H1 (cell line): ENCODE measurements at regions not wholly inside any gene's neighbourhood (a gene's known extent, or its start where the extent isn't known, plus 50 kb on each side); places are given as distances from the start of the nearest gene placed in this dataset.

Source experiments
- CTCF ChIA-PET: fragments of 300-600 bp; sonication (Branson Sonifier 250); formaldehyde crosslinking; loops from one replicate; lab custom pipeline; 2021; ENCODE audit not compliant: partially characterized antibody; lab: Charles Lee
- POLR2A ChIA-PET: fragments of 300-600 bp; sonication (Branson Sonifier 250); formaldehyde crosslinking; loops from one replicate; lab custom pipeline; 2021; ENCODE audit warnings: inconsistent platforms; ENCODE audit not compliant: partially characterized antibody; lab: Charles Lee
- DNase-seq, 2 experiments: peaks; one replicate each; pipeline versions ENCODE4 v3.0.0 to v3.0.0-alpha.2; 2010 to 2022; ENCODE audit warnings: low spot score in 2 of 2, low read depth in 1 of 2, mixed read lengths in 1 of 2
- FAIRE-seq: peaks from 2 replicates; lab custom pipeline; 2011; peaks lifted over from hg19 to GRCh38; lab: Jason Lieb, UNC
- H2AFZ ChIP-seq: 2 replicates; pipeline ENCODE4 v1.8.1; 2012; ENCODE audit warnings: low read length, inconsistent platforms
- H2AK5ac ChIP-seq: 2 replicates; pipeline ENCODE4 v1.6.1; 2013; ENCODE audit warnings: low read depth, low read length
- H2BK120ac ChIP-seq: replicated peaks from 2 replicates; pipeline ENCODE3; 2013; ENCODE audit warnings: low read depth, low read length, inconsistent platforms
- H2BK12ac ChIP-seq: 2 replicates; pipeline ENCODE4 v1.6.1; 2013; ENCODE audit warnings: low read depth, low read length
- H2BK15ac ChIP-seq: 2 replicates; pipeline ENCODE4 v1.6.1; 2013; ENCODE audit warnings: low read length
- H2BK20ac ChIP-seq: 2 replicates; pipeline ENCODE4 v1.6.1; 2013; ENCODE audit warnings: low read length
- H2BK5ac ChIP-seq: 2 replicates; pipeline ENCODE4 v1.6.1; 2013; ENCODE audit warnings: low read depth, low read length
- H3K14ac ChIP-seq: 2 replicates; pipeline ENCODE4 v1.6.1; 2013; ENCODE audit warnings: inconsistent platforms; ENCODE audit not compliant: insufficient read length
- H3K18ac ChIP-seq: 2 replicates; pipeline ENCODE4 v1.6.1; 2013; ENCODE audit warnings: low read length; ENCODE audit errors: extremely low read depth
- H3K23ac ChIP-seq: 2 replicates; pipeline ENCODE4 v1.6.1; 2013; ENCODE audit warnings: inconsistent platforms; ENCODE audit not compliant: insufficient read length
- H3K23me2 ChIP-seq: 2 replicates; pipeline ENCODE4 v1.6.1; 2013; ENCODE audit warnings: low read depth, low read length
- H3K27ac ChIP-seq: 2 replicates; pipeline ENCODE4 v1.6.1; 2011; ENCODE audit warnings: low read depth, low read length, inconsistent platforms
- H3K27me3 ChIP-seq, 4 experiments: replicated peaks in 1 of 4; 1 replicate in 1 of 4; 2 replicates in 3 of 4; pipeline versions ENCODE4 v1.6.1 to v1.8.1; 2011 to 2013; ENCODE audit warnings: low read length in 3 of 4, mild to moderate bottlenecking in 3 of 4, inconsistent platforms in 2 of 4, mixed read lengths in 2 of 4, moderate library complexity in 1 of 4; ENCODE audit not compliant: control insufficient read depth in 3 of 4, insufficient read depth in 3 of 4; ENCODE audit errors: extremely low read depth in 1 of 4
- H3K36me3 ChIP-seq, 4 experiments: 2 replicates each; pipeline versions ENCODE4 v1.6.1 to v1.8.1; 2011 to 2013; ENCODE audit warnings: mild to moderate bottlenecking in 4 of 4, low read length in 3 of 4, moderate library complexity in 2 of 4, control low read depth in 1 of 4, inconsistent platforms in 1 of 4; ENCODE audit not compliant: insufficient read depth in 4 of 4, control insufficient read depth in 2 of 4
- H3K4ac ChIP-seq: replicated peaks from 2 replicates; pipeline ENCODE3; 2013; ENCODE audit warnings: low read length, low read depth, mixed read lengths, inconsistent platforms; ENCODE audit not compliant: insufficient read length
- H3K4me1 ChIP-seq, 4 experiments: replicated peaks in 1 of 4; 1 replicate in 1 of 4; 2 replicates in 3 of 4; pipeline versions ENCODE4 v1.6.1 to v1.8.1; 2011 to 2013; ENCODE audit warnings: low read length in 3 of 4, inconsistent platforms in 2 of 4, mixed read lengths in 1 of 4; ENCODE audit not compliant: insufficient read depth in 4 of 4, control insufficient read depth in 3 of 4
- H3K4me2 ChIP-seq, 2 experiments: 2 replicates each; pipeline versions ENCODE4 v1.6.1 to v1.8.1; 2011 to 2013; ENCODE audit warnings: low read depth in 2 of 2, low read length in 2 of 2, control low read depth in 1 of 2, inconsistent platforms in 1 of 2, mild to moderate bottlenecking in 1 of 2; ENCODE audit not compliant: insufficient read depth in 1 of 2
- H3K4me3 ChIP-seq, 4 experiments: fragments of 200-600, 300-600 bp in 1 of 4; sonication (generic), shearing (Covaris generic), sonication (Bioruptor Twin) in 1 of 4; 2 replicates each; pipeline versions ENCODE4 v1.5.1 to v1.8.1; 2011 to 2016; ENCODE audit warnings: low read length in 4 of 4, low read depth in 3 of 4, control low read depth in 2 of 4, inconsistent platforms in 2 of 4, mild to moderate bottlenecking in 2 of 4, mixed read lengths in 1 of 4, moderate library complexity in 1 of 4; ENCODE audit not compliant: insufficient read depth in 2 of 4; ENCODE audit errors: extremely low read depth in 1 of 4
- H3K56ac ChIP-seq: replicated peaks from 2 replicates; pipeline ENCODE3; 2013; ENCODE audit warnings: low read depth, mild to moderate bottlenecking, mixed read lengths, low read length, inconsistent platforms; ENCODE audit not compliant: insufficient read length
- H3K79me1 ChIP-seq: 2 replicates; pipeline ENCODE4 v1.6.1; 2013; ENCODE audit warnings: low read depth, low read length, control low read depth
- H3K79me2 ChIP-seq, 2 experiments: 2 replicates each; pipeline versions ENCODE4 v1.6.1 to v1.8.1; 2012 to 2013; ENCODE audit warnings: low read length in 2 of 2, mild to moderate bottlenecking in 2 of 2, inconsistent platforms in 1 of 2; ENCODE audit not compliant: insufficient read depth in 2 of 2, control insufficient read depth in 1 of 2
- H3K9ac ChIP-seq, 4 experiments: replicated peaks in 1 of 4; 1 replicate in 1 of 4; 2 replicates in 3 of 4; pipeline versions ENCODE4 v1.6.1 to v1.8.1; 2011 to 2013; ENCODE audit warnings: low read depth in 3 of 4, low read length in 3 of 4, control low read depth in 2 of 4, mild to moderate bottlenecking in 2 of 4, moderate library complexity in 2 of 4, inconsistent platforms in 1 of 4; ENCODE audit errors: extremely low read depth in 1 of 4
- H3K9me3 ChIP-seq, 2 experiments: 2 replicates each; pipeline versions ENCODE4 v1.6.1 to v1.8.1; 2012 to 2013; ENCODE audit warnings: mild to moderate bottlenecking in 2 of 2, moderate library complexity in 2 of 2, control low read depth in 1 of 2, inconsistent platforms in 1 of 2, low read depth in 1 of 2, low read length in 1 of 2, mixed read lengths in 1 of 2; ENCODE audit not compliant: insufficient read depth in 2 of 2
- H4K20me1 ChIP-seq, 2 experiments: replicated peaks in 1 of 2; 2 replicates each; pipeline versions ENCODE3 to v1.8.1; 2011 to 2013; ENCODE audit warnings: inconsistent platforms in 2 of 2, low read length in 2 of 2, mild to moderate bottlenecking in 1 of 2; ENCODE audit not compliant: insufficient read depth in 2 of 2, control insufficient read depth in 1 of 2
- H4K5ac ChIP-seq: 2 replicates; pipeline ENCODE4 v1.6.1; 2013; ENCODE audit warnings: low read length, low read depth, mixed read lengths, inconsistent platforms; ENCODE audit not compliant: insufficient read length
- H4K8ac ChIP-seq: 2 replicates; pipeline ENCODE4 v1.8.0; 2013; ENCODE audit warnings: mild to moderate bottlenecking, moderate library complexity, low read length, inconsistent platforms; ENCODE audit not compliant: insufficient read depth; ENCODE audit errors: extremely low read depth
- H4K91ac ChIP-seq: replicated peaks from 2 replicates; pipeline ENCODE3; 2013; ENCODE audit warnings: low read length, mixed read lengths, inconsistent platforms; ENCODE audit not compliant: insufficient read length
- SRF ChIP-seq: IDR thresholded peaks from 2 replicates; pipeline ENCODE4 v1.6.1; 2011; ENCODE audit warnings: mild to moderate bottlenecking, low read depth, low read length, moderate library complexity
- WGBS, 2 experiments: shearing (Covaris generic) in 1 of 2; methylation state at CpG; one replicate each; pipeline versions ENCODE4 v1.1.6 to v1.1.7; 2013 to 2015; ENCODE audit warnings: low lambda C conversion rate in 2 of 2, mixed read lengths in 2 of 2, inconsistent platforms in 1 of 2, low coverage in 1 of 2, missing lambda C conversion rate in 1 of 2; ENCODE audit not compliant: insufficient replicate concordance in 2 of 2, insufficient coverage in 1 of 2, insufficient read length in 1 of 2; ENCODE audit errors: extremely low coverage in 1 of 2, missing lambda C conversion rate in 1 of 2; 5-methylcytosine and 5-hydroxymethylcytosine counted together

- no peak for TF ChIP-seq SRF
- no peaks in the 10 kb centered on the region for H3K9me3 ChIP-seq
- no peaks in the 10 kb centered on the region for H4K20me1 ChIP-seq
- no peaks in the 10 kb centered on the region for H3K23me2 ChIP-seq
- no peak overlapping the region for H3K27ac ChIP-seq
- no peak overlapping the region for H2BK5ac ChIP-seq
- no peak overlapping the region for H4K91ac ChIP-seq
- no peaks in the 10 kb centered on the region for H3K79me2 ChIP-seq
- 92% methylated on average over 5 of the region's 5 CpGs; no CpG with 5 or more reads in 1 of the 2 experiments for WGBS, 2 experiments
- H4K5ac ChIP-seq = no peak overlapping the region
- H2BK120ac ChIP-seq = no peak overlapping the region
- no peak overlapping the region for H3K14ac ChIP-seq
- FAIRE-seq (no peak), DNase-seq (no peak)
- no peak overlapping the region for H3K9ac ChIP-seq
- H2AFZ ChIP-seq = no peak overlapping the region
- no peak overlapping the region for H3K4me3 ChIP-seq
- H3K36me3 ChIP-seq = no peaks in the 10 kb centered on the region
- H3K4me2 ChIP-seq = no peak overlapping the region
- no peaks in the 10 kb centered on the region for H3K4me1 ChIP-seq
- ChIA-PET POLR2A (no interaction called here), CTCF (interaction anchor here (0.6 kb wide), 1 partner anchor 24 kb away, joined by 3 read pairs; no protein-coding TSS in a partner anchor)
- no peak overlapping the region for H2AK5ac ChIP-seq
- H3K18ac ChIP-seq = no peak overlapping the region
- H2BK12ac ChIP-seq = no peak overlapping the region
- no peak overlapping the region for H3K56ac ChIP-seq
- no peak overlapping the region for H3K23ac ChIP-seq
- H3K4ac ChIP-seq = no peak overlapping the region
- H2BK15ac ChIP-seq = no peak overlapping the region
- no peaks in the 10 kb centered on the region for H3K27me3 ChIP-seq
- no peak overlapping the region for H4K8ac ChIP-seq
- H3K79me1 ChIP-seq = no peaks in the 10 kb centered on the region
- H2BK20ac ChIP-seq = no peak overlapping the region
Measured at GRCh38 chr6:156697225-156697830, 79.8 kb upstream of the ARID1B start.
